ENCODE measurements at regions not wholly inside any gene's neighbourhood (a gene's known extent, or its start where the extent isn't known, plus 50 kb on each side); places are given as distances from the start of the nearest gene placed in this dataset.

- no peak for DNase-seq (ENCODE audit: low spot score)
Measured at GRCh38 chr1:21346365-21347071, 56.3 kb upstream of the ECE1 start.

- DNase-seq (ENCODE audit: low spot score), result no peak
Measured at GRCh38 chr1:21344750-21345443, 54.6 kb upstream of the ECE1 start.

GRCh38 chr1:21344098-21344749 lies 54.0 kb upstream of the ECE1 start:
- no peak for DNase-seq (ENCODE audit: low spot score)

- DNase-seq (ENCODE audit: low spot score), result peak; percentile 36
Measured at GRCh38 chr1:21342961-21343838, 52.9 kb upstream of the ECE1 start.

- DNase-seq (ENCODE audit: low spot score), result no peak
Measured at GRCh38 chr1:21341517-21342078, 51.3 kb upstream of the ECE1 start.

GRCh38 chr1:21341022-21341421 lies 50.8 kb upstream of the ECE1 start:
- no peak for DNase-seq (ENCODE audit: low spot score)

- no peak for DNase-seq (ENCODE audit: low spot score)
Measured at GRCh38 chr1:21340230-21340945, 50.1 kb upstream of the ECE1 start.

Data from CD4-positive, alpha-beta T cell treated with Interleukin-6 at 100 ng/mL for 8 hours (primary cell).